ENCODE measurements at regions not wholly inside any gene's neighbourhood (a gene's known extent, or its start where the extent isn't known, plus 50 kb on each side); places are given as distances from the start of the nearest gene placed in this dataset.

DNA sequence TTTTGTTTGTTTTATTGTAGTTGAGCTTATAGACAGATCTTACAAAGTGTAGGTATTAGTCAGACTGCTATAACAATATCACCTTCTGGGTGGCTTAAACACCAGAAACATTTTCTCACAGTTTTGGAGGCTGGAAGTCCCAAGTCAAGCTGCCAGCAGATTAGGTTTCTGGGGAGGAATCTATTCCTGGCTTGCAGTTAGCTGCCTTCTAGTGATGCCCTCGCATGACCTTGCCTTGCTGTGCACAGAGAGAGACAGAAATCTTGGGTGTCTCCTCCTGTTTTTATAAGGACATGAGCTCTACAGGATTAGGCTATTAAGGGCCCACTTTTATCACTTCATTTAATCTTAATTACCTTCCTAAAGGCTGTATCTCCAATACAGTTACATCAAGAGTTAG lies 1635.2 kb downstream of the FAM181B start:
- TF ChIP-seq Cebpa-rat (IDR thresholded peaks at IDR 0.05): no peak
- Histone ChIP-seq H3K36me3 (no peaks in the 10 kb centered on the region), H3K4me2 (no peak overlapping the region), H3K4me1 (peaks cover 0 to 8% (median 0%) of the 10 kb centered on the region in 10 experiments; a peak in 4 of 20 replicates), H4K20me1 (no peaks in the 10 kb centered on the region), H3K27ac (no peak overlapping the region), H3K27me3 (no peaks in the 10 kb centered on the region), H3K9ac (no peak overlapping the region), H3K4me3 (no peak overlapping the region), H3K9me3 (replicated peaks in 1 of 11) (no peaks in the 10 kb centered on the region)

GRCh38 chr11:81092522-81092921 lies 1641.1 kb downstream of the FAM181B start:
- no peaks in the 10 kb centered on the region for H3K36me3 ChIP-seq
- H3K4me2 ChIP-seq: no peak overlapping the region
- H4K20me1 ChIP-seq: no peaks in the 10 kb centered on the region
- no peak overlapping the region for H3K9ac ChIP-seq
- H3K27ac ChIP-seq: no peak overlapping the region
- no peak for TF ChIP-seq Cebpa-rat (IDR thresholded peaks at IDR 0.05)
- no peak overlapping the region for H3K4me3 ChIP-seq
- no peaks in the 10 kb centered on the region for H3K9me3 ChIP-seq (replicated peaks in 1 of 11)
- no peaks in the 10 kb centered on the region for H3K27me3 ChIP-seq
- H3K4me1 ChIP-seq: peaks cover 0 to 8% (median 0%) of the 10 kb centered on the region in 10 experiments; a peak in 4 of 20 replicates

DNA sequence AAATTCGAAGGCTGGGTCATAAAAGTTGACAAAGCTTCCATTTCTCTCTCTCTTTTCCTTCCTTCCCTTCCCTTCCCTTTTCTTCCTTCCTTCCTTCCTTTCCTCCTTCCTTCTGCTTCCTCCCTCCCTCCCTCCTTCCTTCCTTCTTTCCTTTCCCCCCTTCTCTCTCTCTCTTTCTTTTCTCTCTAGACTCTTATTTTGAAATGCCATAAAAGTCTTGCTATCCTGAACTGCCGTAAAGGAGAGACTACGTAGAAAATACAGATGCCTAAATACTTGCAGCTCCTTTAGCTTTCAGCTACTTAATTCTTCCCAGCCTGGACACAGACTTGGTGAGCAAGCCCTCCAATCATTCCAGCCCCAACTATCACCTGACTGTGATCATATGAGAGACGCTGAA lies 1644.4 kb downstream of the FAM181B start:
- Histone ChIP-seq H4K20me1 (no peaks in the 10 kb centered on the region), H3K9ac (no peak overlapping the region), H3K4me3 (no peak overlapping the region), H3K36me3 (no peaks in the 10 kb centered on the region), H3K27me3 (no peaks in the 10 kb centered on the region), H3K9me3 (replicated peaks in 1 of 11) (no peaks in the 10 kb centered on the region), H3K4me1 (no peaks in the 10 kb centered on the region), H3K27ac (no peak overlapping the region), H3K4me2 (no peak overlapping the region)
- TF ChIP-seq Cebpa-rat (IDR thresholded peaks at IDR 0.05): no peak

DNA sequence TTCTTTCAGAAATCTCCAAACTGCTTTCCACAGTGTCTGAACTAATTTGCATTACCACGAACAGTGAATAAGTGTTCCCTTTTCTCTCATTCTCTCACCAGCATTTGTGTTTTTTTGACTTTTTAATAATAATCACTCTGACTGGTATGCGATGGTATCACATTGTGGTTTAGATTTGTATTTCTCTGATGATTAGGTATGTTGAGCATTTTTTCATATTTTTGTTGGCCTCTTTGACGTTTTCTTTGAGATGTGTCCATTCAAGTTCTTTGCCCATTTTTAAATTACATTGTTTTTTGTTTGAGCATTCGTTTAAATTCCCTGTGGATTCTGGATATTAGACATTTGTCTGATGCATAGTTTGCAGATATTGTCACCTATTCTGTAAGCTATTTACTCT lies 1639.6 kb upstream of the TENM4 start:
- H3K9ac ChIP-seq: no peak overlapping the region
- no peaks in the 10 kb centered on the region for H3K36me3 ChIP-seq
- no peaks in the 10 kb centered on the region for H3K27me3 ChIP-seq
- no peaks in the 10 kb centered on the region for H4K20me1 ChIP-seq
- TF ChIP-seq Cebpa-rat (IDR thresholded peaks at IDR 0.05): no peak
- no peaks in the 10 kb centered on the region for H3K9me3 ChIP-seq (replicated peaks in 1 of 11)
- no peak overlapping the region for H3K27ac ChIP-seq
- H3K4me2 ChIP-seq: no peak overlapping the region
- H3K4me3 ChIP-seq: no peak overlapping the region
- H3K4me1 ChIP-seq: no peaks in the 10 kb centered on the region

DNA sequence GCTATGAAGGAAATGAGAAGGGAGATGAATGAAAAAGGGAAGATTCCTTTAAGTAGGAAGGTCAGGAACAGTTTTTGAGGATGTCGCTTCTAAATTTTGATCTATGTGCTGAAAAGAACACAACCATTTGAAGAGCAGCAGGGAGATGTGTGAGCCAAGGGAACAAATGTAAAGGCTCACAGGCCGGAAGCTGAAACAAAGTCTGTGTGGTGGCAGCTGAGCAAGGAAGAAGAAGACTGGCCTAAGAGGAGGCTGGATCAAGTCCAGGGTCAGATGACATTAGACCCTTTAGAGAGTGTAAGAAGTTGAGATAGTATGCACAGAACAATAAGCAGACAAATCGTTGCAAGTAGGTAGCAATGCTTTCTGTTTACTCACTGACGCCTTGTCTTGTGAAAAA lies 1631.4 kb upstream of the TENM4 start:
- H3K9me3 ChIP-seq (replicated peaks in 1 of 11): no peaks in the 10 kb centered on the region; a peak in 1 of 22 replicates
- no peaks in the 10 kb centered on the region for H3K36me3 ChIP-seq
- no peak overlapping the region for H3K27ac ChIP-seq
- H3K4me2 ChIP-seq: no peak overlapping the region
- peaks cover 7 to 37% (median 20%) of the 10 kb centered on the region in 10 experiments; a peak in 19 of 20 replicates for H3K4me1 ChIP-seq
- no peak overlapping the region for H3K4me3 ChIP-seq
- no peaks in the 10 kb centered on the region for H4K20me1 ChIP-seq
- no peak for TF ChIP-seq Cebpa-rat (IDR thresholded peaks at IDR 0.05)
- no peak overlapping the region for H3K9ac ChIP-seq
- no peaks in the 10 kb centered on the region for H3K27me3 ChIP-seq

- no peak for TF ChIP-seq Cebpa-rat (IDR thresholded peaks at IDR 0.05)
- H3K9ac ChIP-seq: no peak overlapping the region
- no peaks in the 10 kb centered on the region for H3K36me3 ChIP-seq
- H3K4me2 ChIP-seq: peak overlapping the region; percentile 2 to 68 (median 39); a peak in 19 of 22 replicates
- H3K4me1 ChIP-seq: peaks cover 7 to 37% (median 20%) of the 10 kb centered on the region in 10 experiments; a peak in 19 of 20 replicates
- H3K27ac ChIP-seq: no peak overlapping the region
- H3K9me3 ChIP-seq (replicated peaks in 1 of 11): no peaks in the 10 kb centered on the region; a peak in 1 of 22 replicates
- no peaks in the 10 kb centered on the region for H4K20me1 ChIP-seq
- no peak overlapping the region for H3K4me3 ChIP-seq
- H3K27me3 ChIP-seq: no peaks in the 10 kb centered on the region
Measured at GRCh38 chr11:81071606-81072005, 1630.8 kb upstream of the TENM4 start.

- Histone ChIP-seq H3K4me1 (peaks cover 7 to 37% (median 20%) of the 10 kb centered on the region in 10 experiments; a peak in 19 of 20 replicates), H3K36me3 (no peaks in the 10 kb centered on the region), H3K9ac (no peak overlapping the region), H3K4me2 (peak overlapping the region; percentile 2 to 68 (median 39); a peak in 20 of 22 replicates), H3K9me3 (replicated peaks in 1 of 11) (no peaks in the 10 kb centered on the region; a peak in 1 of 22 replicates), H4K20me1 (no peaks in the 10 kb centered on the region), H3K27me3 (no peaks in the 10 kb centered on the region), H3K27ac (no peak overlapping the region), H3K4me3 (no peak overlapping the region)
- TF ChIP-seq Cebpa-rat (IDR thresholded peaks at IDR 0.05): no peak
Measured at GRCh38 chr11:81070948-81071347, 1630.1 kb upstream of the TENM4 start.

DNA sequence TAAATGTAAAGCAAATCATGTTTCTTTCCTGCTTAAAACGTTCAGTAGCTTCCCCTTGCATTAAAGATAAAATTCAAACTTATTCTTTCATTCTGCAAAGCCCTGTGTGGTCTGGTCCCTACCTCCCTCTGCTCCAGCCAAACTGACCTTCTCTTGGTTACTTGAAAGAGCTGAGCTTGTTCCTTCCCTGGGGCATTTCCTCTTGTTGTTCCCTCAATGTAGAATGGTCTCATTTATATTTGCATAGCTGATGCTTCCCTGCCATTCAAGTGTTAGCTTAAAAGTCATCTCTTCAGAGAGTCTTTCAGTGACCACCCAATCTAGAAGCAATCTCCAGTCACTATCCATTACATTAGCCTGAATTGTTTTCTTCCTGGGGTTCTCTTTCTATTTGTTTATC lies 1618.5 kb upstream of the TENM4 start:
- Histone ChIP-seq H3K9ac (no peak overlapping the region), H4K20me1 (no peaks in the 10 kb centered on the region), H3K4me1 (no peaks in the 10 kb centered on the region), H3K27ac (no peak overlapping the region), H3K4me2 (no peak overlapping the region), H3K4me3 (no peak overlapping the region), H3K9me3 (replicated peaks in 1 of 11) (no peaks in the 10 kb centered on the region), H3K27me3 (no peaks in the 10 kb centered on the region), H3K36me3 (no peaks in the 10 kb centered on the region)
- TF ChIP-seq Cebpa-rat (IDR thresholded peaks at IDR 0.05): no peak

DNA sequence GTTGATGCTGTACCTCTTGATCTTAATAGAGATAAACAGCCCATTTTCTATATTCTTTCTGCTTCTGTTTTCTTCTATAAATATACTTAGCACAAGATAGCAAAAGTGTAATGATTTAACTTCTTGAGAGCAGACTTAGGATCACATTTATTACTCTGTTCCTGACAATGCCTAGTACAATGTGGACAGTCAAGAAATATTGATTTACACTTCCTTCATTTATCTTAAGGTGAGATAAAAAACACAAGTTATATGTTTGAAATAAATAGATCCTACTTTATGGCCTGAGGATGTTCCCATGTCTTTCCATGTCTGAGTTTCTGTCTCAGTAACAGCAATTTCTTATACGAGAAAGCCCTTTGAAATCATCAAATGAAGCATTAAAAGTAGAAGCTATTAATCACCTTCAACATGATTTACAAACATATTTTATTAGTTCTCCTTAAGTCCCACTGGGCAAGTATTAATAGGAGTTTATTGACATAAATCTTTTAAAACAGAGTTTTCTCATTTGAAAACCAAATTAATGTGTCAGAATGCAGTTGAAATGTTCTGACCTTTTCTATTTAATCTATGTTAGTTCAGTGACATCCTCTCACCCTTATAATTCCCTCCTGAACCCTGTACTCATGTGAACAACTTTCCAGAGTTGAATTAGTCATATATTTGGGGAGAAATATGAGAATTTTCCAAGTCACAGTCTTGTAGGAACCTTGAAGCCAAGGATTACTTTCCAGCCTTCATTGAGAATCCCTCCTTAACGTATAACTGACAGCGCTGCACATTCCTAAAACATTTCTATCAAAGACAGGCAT lies 1611.7 kb upstream of the TENM4 start:
- H4K20me1 ChIP-seq: no peaks in the 10 kb centered on the region
- peaks cover 0 to 8% (median 7%) of the 10 kb centered on the region in 10 experiments; a peak in 16 of 20 replicates for H3K4me1 ChIP-seq
- H3K9ac ChIP-seq: no peak overlapping the region
- H3K9me3 ChIP-seq (replicated peaks in 1 of 11): no peaks in the 10 kb centered on the region
- H3K27ac ChIP-seq: no peak overlapping the region
- no peak overlapping the region for H3K4me2 ChIP-seq
- no peak for TF ChIP-seq Cebpa-rat (IDR thresholded peaks at IDR 0.05)
- H3K27me3 ChIP-seq: no peaks in the 10 kb centered on the region
- H3K4me3 ChIP-seq: no peak overlapping the region
- H3K36me3 ChIP-seq: no peaks in the 10 kb centered on the region

Measured in BLaER1 treated with 17β-estradiol and CSF1 and Interleukin-3, amounts not matched to agents 10 nM and 100 nM (cell line).